ENCODE measurements at regions not wholly inside any gene's neighbourhood (a gene's known extent, or its start where the extent isn't known, plus 50 kb on each side); places are given as distances from the start of the nearest gene placed in this dataset.

- TF ChIP-seq GATA1 (IDR thresholded peaks at IDR 0.05; ENCODE audit: low read depth, low read length) (no peak), POLR2A (IDR thresholded peaks at IDR 0.05; ENCODE audit: low read length) (no peak)
Measured at GRCh38 chr6:6976193-6976592, 131.6 kb upstream of the RREB1 start.
